ENCODE measurements at regions not wholly inside any gene's neighbourhood (a gene's known extent, or its start where the extent isn't known, plus 50 kb on each side); places are given as distances from the start of the nearest gene placed in this dataset.

GRCh38 chr18:73246763-73247162 lies 379.0 kb upstream of the NETO1 start:
- H3K36me3 Mint-ChIP-seq (ENCODE audit: low read depth) = no peaks in the 10 kb centered on the region
- no peak overlapping the region for H3K4me3 Mint-ChIP-seq
- no peaks in the 10 kb centered on the region for H3K9me3 Mint-ChIP-seq
- no peak overlapping the region for H3K27ac Mint-ChIP-seq
- peaks cover 8% of the 10 kb centered on the region for H3K4me1 Mint-ChIP-seq
- no peaks in the 10 kb centered on the region for H3K27me3 Mint-ChIP-seq (ENCODE audit: low read depth)
- TF ChIP-seq, protein P1, sequence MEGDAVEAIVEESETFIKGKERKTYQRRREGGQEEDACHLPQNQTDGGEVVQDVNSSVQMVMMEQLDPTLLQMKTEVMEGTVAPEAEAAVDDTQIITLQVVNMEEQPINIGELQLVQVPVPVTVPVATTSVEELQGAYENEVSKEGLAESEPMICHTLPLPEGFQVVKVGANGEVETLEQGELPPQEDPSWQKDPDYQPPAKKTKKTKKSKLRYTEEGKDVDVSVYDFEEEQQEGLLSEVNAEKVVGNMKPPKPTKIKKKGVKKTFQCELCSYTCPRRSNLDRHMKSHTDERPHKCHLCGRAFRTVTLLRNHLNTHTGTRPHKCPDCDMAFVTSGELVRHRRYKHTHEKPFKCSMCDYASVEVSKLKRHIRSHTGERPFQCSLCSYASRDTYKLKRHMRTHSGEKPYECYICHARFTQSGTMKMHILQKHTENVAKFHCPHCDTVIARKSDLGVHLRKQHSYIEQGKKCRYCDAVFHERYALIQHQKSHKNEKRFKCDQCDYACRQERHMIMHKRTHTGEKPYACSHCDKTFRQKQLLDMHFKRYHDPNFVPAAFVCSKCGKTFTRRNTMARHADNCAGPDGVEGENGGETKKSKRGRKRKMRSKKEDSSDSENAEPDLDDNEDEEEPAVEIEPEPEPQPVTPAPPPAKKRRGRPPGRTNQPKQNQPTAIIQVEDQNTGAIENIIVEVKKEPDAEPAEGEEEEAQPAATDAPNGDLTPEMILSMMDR (IDR thresholded peaks at IDR 0.05; ENCODE audit: unreplicated experiment in 3 of 3) = no peak

DNA sequence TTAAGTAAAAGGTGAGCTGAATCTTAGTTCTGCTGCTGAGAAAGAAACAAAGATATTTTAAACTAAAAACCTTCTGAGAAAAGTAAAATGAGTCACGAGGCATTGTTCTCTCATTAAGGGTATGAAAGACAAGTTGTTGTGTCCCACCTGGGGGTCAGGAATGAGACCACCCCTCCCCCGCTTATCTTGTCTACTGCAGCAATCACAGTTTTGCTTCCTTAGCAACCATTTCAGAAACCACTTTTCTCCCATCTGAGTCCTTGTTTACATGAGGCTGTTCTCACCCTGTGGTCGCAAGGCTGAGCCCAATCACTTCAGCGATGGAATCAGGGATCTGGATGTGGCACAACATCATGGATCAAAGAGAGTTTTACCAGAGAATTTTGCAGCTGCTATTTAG lies 377.6 kb upstream of the NETO1 start:
- H3K36me3 Mint-ChIP-seq (ENCODE audit: low read depth) = no peaks in the 10 kb centered on the region
- H3K9me3 Mint-ChIP-seq = no peaks in the 10 kb centered on the region
- peaks cover 8% of the 10 kb centered on the region for H3K4me1 Mint-ChIP-seq
- H3K27me3 Mint-ChIP-seq (ENCODE audit: low read depth) = no peaks in the 10 kb centered on the region
- no peak overlapping the region for H3K4me3 Mint-ChIP-seq
- H3K27ac Mint-ChIP-seq = no peak overlapping the region
- TF ChIP-seq, protein P1 (IDR thresholded peaks at IDR 0.05; ENCODE audit: unreplicated experiment in 3 of 3) = no peak

- Mint-ChIP-seq H3K4me1 (peaks cover 8% of the 10 kb centered on the region), H3K27ac (peak overlapping the region in 1 of 3 experiments; percentile 13), H3K4me3 (no peak overlapping the region), H3K36me3 (ENCODE audit: low read depth) (no peaks in the 10 kb centered on the region), H3K9me3 (no peaks in the 10 kb centered on the region), H3K27me3 (ENCODE audit: low read depth) (no peaks in the 10 kb centered on the region)
- TF ChIP-seq, protein P1 (IDR thresholded peaks at IDR 0.05; ENCODE audit: unreplicated experiment in 3 of 3) = no peak
Measured at GRCh38 chr18:73244401-73244800, 376.6 kb upstream of the NETO1 start.

DNA sequence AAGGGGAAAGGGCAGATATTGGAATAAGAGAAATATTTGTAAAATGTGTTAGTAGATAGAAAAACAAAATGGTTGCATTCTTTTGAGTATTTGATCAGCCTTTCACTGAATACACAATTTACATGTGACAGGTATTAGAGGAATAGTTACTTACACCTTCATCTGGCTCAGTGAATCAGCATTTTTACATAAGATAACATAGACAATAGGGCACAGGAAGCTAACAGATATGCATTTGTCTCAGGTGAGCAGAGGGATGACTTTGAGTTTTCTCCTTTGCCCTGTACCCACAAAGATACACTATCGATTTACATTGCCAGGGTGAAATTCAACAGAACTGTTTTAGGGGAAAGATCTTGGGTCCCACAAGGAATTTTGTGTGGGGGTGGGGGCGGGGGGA lies 373.1 kb upstream of the NETO1 start:
- Mint-ChIP-seq H3K27me3 (ENCODE audit: low read depth) (no peaks in the 10 kb centered on the region), H3K36me3 (ENCODE audit: low read depth) (no peaks in the 10 kb centered on the region), H3K4me3 (no peak overlapping the region), H3K4me1 (peaks cover 8% of the 10 kb centered on the region), H3K27ac (no peak overlapping the region), H3K9me3 (no peaks in the 10 kb centered on the region)
- TF ChIP-seq, protein P1 (IDR thresholded peaks at IDR 0.05; ENCODE audit: unreplicated experiment in 3 of 3) = no peak

- no peaks in the 10 kb centered on the region for H3K4me1 Mint-ChIP-seq
- TF ChIP-seq, protein P1 (IDR thresholded peaks at IDR 0.05; ENCODE audit: unreplicated experiment in 3 of 3) = no peak
- H3K9me3 Mint-ChIP-seq = no peaks in the 10 kb centered on the region
- H3K36me3 Mint-ChIP-seq (ENCODE audit: low read depth) = no peaks in the 10 kb centered on the region
- no peak overlapping the region for H3K4me3 Mint-ChIP-seq
- no peaks in the 10 kb centered on the region for H3K27me3 Mint-ChIP-seq (ENCODE audit: low read depth)
- no peak overlapping the region for H3K27ac Mint-ChIP-seq
Measured at GRCh38 chr18:73235921-73236320, 368.1 kb upstream of the NETO1 start.

- TF ChIP-seq, protein P1 (IDR thresholded peaks at IDR 0.05; ENCODE audit: unreplicated experiment in 3 of 3) = no peak
- H3K9me3 Mint-ChIP-seq = no peaks in the 10 kb centered on the region
- no peak overlapping the region for H3K4me3 Mint-ChIP-seq
- no peaks in the 10 kb centered on the region for H3K4me1 Mint-ChIP-seq
- no peaks in the 10 kb centered on the region for H3K27me3 Mint-ChIP-seq (ENCODE audit: low read depth)
- H3K36me3 Mint-ChIP-seq (ENCODE audit: low read depth) = no peaks in the 10 kb centered on the region
- no peak overlapping the region for H3K27ac Mint-ChIP-seq
Measured at GRCh38 chr18:73235491-73235890, 367.7 kb upstream of the NETO1 start.

Measured in nephron (organoid).